Hematopoietic multipotent progenitor cell treated with erythropoietin and hydrocortisone succinate and interleukin-3 and kit ligand, for 17 days (in vitro differentiated cells): ENCODE measurements at regions not wholly inside any gene's neighbourhood (a gene's known extent, or its start where the extent isn't known, plus 50 kb on each side); places are given as distances from the start of the nearest gene placed in this dataset.

Source experiments
- DNase-seq: peaks from one replicate; pipeline ENCODE4 v3.0.0-alpha.2; 2015; ENCODE audit warnings: low spot score

DNA sequence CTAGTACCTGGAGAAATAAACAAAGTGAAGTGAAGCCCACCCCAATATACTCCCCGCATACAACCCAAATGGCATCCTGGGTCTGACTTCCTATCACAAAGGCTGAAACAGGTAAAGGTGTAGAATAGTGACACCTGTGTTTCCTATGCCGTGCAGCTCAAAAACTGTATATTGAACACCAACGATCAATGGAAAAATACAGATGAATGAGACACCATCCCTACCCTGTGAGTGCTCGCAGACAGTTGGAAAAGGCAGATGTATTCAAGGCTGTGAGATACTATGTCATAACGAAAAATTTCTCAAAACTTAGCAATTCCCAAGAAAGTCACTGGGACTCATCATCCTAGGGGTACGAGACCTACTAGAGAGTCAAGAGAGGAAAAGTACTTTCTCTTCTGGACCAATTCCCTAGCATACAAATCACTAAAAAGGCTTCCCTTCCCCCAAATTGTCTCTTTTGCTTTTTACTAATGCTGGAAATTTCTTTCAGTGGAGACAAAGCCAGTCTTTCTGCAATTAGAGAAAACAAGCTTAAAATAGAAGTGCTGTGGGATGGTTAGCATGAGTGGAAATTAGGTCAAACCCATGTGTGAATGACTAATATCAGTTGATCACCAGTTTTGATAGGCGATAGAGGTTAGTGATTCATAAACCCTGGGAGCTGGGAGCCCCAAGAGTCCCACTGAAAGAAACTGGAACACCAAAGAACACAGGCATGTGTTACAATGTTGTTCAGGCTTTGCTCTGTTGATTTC is 249.7 kb downstream of the SPTSSA start:
- no peak for DNase-seq

DNA sequence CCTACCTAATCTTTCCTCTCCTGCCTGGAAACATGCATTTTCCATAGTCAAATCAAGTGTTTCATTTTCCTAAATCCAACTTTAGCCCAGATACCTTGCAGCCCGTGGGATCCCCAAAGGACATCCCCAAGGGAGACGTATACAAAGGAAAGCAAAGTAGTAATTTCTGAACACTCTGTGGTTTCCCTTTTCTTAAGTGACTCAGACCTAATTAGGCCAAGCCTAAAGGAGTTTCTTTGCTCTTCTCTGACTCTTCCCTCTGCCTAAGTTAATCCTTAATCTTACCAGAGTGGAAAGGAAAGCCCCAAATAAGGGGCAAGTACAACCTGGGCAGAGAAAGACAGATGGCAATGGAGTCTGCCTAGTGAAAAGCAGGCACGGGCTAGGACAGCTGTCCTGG is 250.3 kb downstream of the SPTSSA start:
- DNase-seq: no peak

DNA sequence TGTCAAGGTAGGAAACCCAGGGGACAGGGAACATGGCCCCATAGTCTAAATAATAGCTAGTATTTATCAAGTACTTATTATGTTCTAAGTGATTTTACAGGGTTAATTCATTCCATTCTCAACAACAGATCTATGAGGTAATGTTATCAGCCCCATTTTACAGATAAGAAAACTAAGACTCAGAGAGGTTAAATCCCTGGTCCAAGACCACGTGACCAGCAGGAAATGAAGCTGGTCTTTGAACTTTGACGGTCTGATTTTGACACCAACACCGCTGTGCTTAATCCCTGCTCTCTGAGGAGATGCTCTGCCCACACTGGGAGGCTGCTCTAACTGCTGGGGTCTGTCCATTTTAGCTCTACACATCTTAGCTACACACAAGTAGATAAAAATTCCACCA is 253.5 kb downstream of the SPTSSA start:
- no peak for DNase-seq

DNA sequence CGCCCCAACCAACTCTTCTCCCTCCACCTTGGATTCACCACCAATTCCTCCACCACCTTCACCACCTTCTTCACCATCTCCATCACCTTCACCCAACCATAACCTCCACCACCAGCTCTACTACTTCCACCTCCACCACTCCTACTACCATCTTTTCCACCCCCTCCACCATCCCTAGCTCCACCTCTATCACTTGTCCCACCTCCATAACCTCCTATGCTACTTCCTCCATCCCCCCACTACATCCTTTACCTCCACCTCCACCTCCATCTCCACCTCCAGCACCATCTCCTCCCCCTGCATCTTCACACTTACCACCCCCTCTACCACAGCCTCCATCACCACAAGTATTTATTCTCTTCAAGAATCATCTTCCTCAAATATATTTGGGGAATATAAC is 254.9 kb upstream of the EGLN3 start:
- DNase-seq: no peak

DNA sequence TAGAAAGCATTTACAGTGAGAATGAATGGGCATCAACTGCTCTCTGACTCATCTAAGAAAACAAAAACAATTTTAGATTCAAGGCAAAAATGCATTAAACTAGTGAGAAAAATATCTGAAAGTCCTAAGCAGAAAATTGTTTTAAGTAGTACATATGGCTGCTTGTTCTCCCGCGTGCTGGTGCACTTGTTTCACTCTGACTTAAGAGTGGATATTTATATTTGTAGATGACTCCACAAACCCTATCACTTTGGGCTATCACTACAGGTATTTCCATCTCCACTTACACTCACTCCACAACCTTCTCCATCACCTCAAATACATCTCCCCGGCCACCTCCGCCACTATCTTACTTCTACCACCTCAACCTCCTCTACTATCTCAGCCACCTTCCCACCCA is 253.9 kb upstream of the EGLN3 start:
- no peak for DNase-seq

DNA sequence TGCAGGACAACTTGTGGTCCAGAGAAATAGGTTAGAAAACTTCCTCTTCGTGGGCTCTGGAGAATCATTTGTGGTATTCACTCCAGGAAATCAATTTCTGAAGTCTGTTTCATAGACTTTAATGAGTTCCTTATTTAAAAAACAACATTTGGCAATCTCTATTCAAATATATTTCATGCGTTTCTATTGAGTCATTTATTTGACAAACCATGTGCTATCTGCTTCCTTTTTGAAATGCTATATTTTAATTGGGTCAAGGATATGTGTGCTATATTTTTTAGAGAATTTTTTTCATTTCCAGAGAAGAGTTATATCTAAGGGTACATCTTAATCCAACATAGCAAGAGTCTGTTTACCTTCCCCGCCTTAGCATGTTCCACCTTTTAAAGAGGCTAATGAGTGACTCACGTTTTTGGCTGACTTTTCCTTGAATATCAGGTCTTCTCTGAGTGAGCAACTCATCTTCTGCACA is 252.4 kb upstream of the EGLN3 start:
- DNase-seq: no peak

DNA sequence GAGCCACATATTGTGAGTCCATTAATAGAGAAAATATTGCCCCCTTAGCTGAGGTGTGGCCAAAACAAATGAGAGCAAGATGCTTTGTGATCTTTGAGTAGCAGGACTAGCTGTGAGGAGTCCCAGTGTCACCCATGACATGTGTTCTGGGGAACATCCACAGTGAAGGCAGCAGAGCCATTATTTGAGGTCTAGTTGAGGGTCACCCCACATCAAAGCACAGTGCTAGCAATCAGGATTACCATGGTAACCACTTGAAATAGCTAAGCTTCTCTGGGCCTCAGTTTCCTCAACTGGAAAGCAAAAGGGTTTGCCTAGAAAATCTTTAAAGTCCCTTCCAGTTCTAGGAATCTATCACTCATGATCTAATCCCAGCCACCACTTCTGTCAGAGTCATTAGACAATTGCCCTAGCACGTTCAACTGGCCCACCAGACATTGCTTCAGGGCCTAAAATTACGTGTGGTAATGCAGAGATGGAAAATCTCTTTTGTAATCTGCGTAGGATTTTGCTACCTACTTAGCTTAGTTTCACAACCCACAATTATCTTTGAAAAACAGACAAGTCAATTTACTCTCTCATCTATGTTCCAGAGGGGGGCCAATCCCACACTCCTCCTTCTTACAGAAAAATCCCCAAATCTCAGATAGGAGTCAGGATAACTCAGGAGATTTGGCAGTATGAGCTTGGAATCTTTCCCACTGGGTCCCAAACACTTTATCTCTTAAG is 251.2 kb upstream of the EGLN3 start:
- DNase-seq: no peak

DNA sequence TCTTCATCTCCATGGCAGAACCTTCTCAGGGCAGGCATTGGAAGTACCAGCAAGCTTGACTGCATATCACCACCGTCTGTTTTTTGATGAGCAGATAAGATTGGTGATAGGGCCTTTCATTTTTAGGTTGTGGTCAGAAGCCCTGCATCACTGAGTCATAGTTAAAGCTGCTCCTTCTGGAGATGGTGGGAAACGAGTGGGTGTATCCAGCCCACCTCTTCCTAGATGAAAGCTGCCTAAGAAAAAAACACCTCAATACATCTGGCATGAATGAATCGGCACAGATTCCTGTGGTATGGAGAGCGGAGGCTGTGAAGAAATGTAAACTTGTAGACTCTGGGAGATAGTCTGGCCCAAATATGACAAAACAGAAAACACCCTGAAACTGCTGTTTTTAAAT is 248.7 kb upstream of the EGLN3 start:
- DNase-seq: no peak

DNA sequence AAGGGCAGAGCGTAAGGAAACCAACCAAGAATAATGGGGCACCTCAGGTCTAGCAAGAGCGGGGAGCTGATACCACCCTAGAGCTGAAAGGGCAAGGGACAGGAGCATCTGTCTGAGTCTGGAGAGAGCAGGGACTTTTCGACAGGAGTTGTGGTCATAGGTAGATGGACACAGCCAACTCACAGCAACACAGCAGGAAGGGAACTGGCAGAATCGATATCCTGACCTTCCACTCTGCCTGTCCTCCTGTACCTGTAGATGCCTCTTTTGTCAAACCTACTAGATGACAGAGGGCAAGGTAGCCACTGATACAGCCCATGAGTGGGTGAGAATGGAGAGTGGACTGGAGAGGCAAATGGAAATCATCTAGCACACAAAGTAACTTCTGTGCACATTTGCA is 247.2 kb upstream of the EGLN3 start:
- no peak for DNase-seq

DNA sequence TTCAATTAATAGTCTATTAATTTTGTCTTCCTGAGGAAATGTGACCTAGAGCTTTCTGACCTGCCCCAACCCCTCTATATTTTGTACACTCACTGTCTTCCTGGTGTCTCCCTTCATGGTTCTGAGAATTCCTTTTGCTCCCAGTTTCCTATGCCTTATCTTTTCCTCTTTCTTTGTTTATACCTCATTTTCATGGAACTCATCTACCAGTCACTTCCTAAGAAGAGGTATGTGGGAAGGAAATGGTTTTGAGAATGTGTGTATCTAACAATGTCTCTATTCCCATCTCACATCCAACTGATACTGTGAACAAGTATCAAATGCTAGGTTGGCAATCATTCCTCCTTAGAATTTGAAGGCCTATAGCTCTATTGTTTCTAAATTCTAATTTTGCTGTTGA is 245.1 kb upstream of the EGLN3 start:
- no peak for DNase-seq

DNA sequence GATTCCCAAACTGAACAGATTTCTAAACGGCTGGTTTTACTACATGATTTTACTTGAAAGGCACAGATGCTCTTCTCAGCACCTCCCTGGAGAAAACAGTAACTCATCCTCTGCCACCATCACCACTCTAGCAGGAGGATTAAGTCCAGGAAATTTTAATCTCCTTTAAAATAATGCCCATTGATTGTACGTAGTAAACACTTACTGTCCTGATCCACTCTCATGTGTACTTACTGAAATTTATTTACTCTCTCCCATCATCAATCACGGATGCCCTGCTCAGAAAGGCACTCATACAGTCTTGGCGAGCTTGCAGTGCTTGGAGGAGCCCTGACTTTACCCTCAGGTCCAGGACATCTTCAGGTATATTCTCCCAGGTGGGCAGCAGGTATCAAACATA is 239.8 kb upstream of the EGLN3 start:
- DNase-seq: no peak

DNA sequence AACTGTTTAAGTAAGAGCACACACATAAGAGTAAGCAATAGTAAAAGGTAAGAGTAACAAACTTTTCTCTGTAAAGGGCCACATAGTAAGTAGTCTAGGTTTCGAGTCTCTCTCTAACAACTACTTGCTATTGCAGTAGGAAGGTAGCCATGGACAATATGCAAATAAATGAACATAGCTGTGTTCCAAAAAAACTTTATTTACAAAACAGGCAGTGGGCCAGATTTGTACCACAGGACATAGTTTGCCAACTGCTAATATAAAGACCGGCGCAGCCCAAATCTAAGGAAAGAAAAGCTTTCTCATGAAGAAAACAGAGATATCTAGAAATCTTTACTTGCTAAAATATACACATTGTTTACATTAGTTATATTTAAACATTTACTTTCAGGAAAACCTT is 239.0 kb upstream of the EGLN3 start:
- no peak for DNase-seq

DNA sequence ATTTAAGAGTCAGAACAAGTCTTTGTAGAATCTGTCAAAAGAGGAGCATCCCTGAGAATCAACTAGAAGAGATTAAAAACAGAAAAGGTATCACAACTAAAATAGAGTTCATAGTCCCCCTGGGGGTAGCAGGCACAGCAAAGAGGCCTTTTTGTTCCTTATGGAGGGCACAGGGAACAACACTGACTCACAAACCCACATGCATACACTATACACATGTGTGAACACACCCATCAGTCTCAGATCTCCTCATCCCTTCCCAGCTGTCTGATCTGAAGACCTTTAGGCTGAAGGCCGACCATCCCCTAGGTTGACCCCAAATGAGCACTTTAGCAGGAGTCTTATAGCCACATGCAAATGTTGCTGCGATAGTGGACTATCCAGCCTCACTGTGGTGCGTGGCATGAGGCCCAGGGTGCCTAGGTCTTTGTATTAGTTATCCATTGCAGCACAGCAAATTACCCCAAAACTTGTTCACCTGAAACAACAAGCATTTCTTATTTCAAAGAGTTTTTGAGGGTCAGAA is 236.7 kb upstream of the EGLN3 start:
- DNase-seq: no peak

DNA sequence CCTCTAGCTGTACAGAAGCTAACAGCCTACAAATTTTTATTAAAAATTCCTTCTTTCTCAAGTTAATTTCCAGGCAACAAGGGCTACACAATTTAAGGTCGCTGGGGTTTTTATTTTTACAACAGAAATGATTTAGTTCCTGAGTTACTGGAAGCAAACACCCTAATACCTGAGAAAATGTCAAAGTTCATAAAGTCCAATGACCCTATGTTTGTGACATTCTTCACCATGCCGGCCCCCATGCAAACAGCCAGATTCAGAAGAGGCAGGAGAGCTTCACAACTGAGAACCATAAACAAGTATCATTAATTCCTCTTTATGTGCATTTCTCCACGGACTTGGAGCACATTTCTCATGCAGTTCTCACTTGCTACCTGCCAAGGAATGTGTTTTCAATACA is 236.2 kb upstream of the EGLN3 start:
- no peak for DNase-seq

DNA sequence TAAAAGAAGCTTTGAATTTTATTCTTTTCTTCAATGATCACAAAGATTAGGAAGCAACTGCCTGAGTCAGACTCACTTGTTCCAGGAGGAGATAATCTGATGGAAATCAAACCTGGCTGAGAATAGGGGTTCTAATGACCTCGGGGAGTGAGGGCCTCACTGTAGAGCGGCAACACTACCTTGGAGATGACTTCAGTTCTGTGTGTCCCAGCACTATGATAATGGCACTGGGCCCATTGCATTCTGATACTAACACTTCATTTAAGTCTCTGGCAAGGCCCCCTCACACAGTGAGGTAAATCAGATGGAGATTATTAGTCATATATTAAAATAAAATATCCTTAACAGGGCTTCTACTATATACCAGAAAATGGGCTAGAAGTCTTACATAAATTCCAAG is 233.3 kb upstream of the EGLN3 start:
- DNase-seq: no peak

DNA sequence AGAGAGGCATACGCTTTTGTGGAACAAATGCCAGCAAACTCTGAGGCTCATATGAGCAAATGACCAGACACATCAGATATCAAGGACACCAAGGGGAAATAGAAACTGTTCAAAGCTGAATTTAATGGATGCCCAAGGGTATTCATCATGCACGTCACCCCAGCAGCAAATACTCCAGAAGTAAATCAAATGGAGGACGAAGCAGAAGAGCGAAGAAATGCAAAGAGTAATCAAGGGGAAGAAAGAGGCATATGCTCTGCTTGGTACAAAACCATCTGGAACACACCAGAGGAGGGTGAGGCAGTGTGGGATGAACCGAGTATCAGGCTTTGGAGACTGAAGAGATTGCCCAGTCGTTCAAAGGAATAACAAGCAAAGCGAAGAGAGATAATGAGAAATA is 232.6 kb upstream of the EGLN3 start:
- no peak for DNase-seq

DNA sequence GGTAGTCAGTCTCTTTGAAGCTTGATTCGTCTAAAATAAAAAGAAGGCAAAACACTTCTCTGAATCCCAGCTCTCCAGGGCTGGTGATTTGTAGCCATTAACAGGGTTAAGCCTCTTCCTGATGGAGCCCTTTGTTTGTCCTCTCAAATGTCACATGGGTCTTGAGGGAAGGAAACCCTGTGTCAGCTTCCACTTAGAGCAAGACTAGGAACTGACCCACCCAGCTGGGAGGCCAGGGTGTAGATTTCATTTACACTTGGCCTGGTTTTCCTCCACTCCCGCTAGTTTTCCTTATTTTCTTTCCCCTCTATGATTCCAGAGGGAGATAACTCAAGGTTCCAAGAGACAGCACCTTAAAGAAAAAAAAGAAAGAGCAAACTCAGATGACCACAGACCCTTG is 230.5 kb upstream of the EGLN3 start:
- DNase-seq: no peak

DNA sequence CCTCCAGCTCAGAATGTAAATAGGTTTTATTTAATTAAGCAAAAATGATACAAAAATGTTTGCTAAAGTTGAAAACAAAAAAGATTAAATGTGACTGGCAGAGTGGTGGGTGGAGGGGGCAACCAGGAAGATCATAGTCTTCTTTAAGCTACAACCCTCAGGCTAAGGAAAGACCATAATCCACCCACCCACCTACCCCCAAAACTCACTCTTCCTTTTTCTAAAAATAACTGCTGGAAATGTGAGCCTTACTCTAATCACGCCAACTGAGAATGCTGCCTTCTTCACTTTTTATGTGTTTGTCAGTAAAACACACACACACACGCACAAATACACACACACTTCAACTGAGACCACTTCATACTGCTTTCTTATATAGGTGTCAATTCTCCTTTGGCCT is 230.0 kb upstream of the EGLN3 start:
- DNase-seq: no peak

DNA sequence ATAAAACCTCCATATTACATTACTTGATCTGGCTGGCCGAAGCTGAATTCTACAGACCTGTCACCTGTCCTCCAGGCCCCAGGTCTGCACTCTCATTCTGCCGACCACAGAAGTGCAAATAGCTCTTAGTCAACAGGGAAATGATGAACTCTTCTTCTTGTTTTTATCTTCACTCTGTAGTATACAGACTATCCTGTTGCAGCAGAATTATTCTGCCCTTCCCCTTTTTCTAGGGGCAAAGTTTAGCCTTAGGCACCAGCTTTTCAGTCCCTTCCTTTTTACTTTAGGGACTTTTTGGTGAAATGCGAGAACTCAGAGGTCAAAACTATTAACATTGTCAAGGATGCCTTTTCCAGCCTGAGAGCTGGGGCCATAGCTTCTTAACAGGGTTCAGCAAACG is 229.6 kb upstream of the EGLN3 start:
- no peak for DNase-seq

DNA sequence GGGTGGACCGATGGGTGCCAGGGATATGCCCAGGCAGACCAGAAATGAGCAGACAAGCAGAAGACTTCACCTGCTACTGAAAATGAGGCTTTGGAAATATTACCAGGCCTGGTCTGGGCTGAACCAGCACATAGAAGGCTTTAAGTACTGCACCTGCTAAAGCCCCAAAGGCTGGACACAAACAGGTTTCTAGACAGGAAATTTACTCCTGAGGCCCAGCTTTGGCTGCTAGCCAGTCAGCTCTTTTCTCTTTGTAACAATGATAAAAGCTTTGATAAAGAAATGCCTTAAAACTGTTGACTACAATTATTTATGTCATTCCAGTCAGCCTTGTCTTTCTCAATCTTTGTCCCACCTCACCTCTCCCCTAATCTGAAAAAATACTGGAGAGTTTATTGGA is 228.9 kb upstream of the EGLN3 start:
- no peak for DNase-seq

DNA sequence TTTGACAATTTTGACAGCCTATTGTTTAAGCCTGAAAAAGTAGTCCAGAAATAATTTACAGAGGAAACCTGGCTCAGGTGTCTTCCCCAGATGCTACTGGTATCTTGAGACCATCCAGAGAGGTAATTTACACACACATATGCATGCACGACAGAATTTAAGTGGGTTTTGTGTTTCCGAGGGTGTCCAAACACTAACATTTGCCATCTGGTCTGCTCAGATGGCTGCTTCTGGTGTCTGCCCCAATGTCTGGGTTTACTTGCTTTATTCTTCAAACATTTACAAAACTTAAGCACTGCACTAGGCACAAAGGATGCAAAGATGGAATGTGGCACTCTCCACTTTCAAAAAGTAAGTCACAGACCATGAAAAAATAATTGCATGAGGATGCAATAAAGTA is 226.6 kb upstream of the EGLN3 start:
- no peak for DNase-seq

DNA sequence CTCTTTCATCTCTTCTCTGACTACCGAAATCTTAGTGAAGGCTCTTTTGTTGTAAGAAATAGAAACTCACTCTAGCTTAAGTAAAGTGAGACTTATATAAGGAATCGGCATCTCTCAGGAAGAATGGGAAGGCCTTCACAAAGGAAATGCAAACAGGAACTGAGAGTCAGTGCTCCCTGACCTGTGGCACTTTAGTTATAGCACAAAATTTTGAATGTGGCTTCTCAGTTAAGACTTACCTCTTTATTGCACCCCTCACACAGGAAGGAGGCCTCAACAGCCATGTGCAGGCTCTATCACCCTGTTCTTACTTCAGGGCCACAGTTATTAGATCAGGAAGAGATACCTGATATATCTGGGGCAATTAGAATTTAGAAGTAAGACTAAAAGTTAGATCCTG is 224.7 kb upstream of the EGLN3 start:
- no peak for DNase-seq

DNA sequence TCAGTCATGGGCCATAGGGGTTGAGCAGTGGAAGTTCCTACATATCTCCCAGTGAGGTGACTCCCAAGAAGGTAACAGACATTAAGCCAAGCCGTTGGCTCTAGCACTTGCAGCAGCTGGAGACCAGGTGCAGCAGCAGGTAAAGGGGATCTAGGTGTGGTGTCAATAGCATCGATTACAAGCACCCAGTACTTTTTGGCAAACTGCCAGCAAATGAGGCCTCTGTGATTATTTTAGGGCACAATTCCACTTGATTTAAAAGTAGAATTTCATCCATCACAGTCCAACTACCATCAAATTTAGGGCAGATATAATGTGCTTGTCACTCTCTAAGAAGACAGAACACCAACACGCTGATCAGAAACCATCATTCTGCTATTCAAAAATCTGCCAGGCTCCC is 224.1 kb upstream of the EGLN3 start:
- no peak for DNase-seq

DNA sequence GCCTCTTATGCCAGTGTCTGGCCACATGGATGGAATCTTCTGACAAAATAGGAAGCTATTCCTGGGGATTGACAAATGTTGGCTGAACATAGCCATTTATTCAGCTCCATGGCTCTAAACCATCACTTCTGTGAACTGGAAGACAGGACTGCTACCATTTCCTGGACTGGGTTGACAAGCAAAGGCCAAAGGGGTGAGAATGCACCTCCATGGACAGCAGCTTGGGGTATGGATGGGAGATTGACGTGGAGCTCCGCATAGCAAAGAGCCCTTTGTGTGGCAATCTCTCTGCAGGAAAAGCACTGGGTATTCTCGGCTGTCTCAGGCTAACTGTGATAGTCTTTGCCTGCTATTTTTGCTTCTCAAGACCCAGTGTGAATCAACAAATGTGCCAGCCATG is 223.0 kb upstream of the EGLN3 start:
- DNase-seq: no peak
